Upper lobe of right lung (tissue), 1 donor: ENCODE measurements at regions not wholly inside any gene's neighbourhood (a gene's known extent, or its start where the extent isn't known, plus 50 kb on each side); places are given as distances from the start of the nearest gene placed in this dataset.

Experiments used
- ATAC-seq: fragments of 200-7000 bp; cut with Tn5 transposase; one replicate; pipeline ENCODE4 v1.9.1; 2020; ENCODE audit warnings: mild to moderate bottlenecking, moderate library complexity
- DNase-seq: peaks from one replicate; pipeline ENCODE4 v3.0.0-alpha.2; 2020
- H3K27ac ChIP-seq: fragments of 200-600 bp; one replicate; pipeline ENCODE4 v1.8.0; 2022
- H3K27me3 ChIP-seq: fragments of 200-600 bp; one replicate; pipeline ENCODE4 v1.8.0; 2022; ENCODE audit warnings: mild to moderate bottlenecking
- H3K36me3 ChIP-seq: fragments of 200-600 bp; one replicate; pipeline ENCODE4 v1.8.0; 2022
- H3K4me1 ChIP-seq: fragments of 200-600 bp; one replicate; pipeline ENCODE4 v1.8.0; 2022
- H3K4me3 ChIP-seq: fragments of 200-600 bp; one replicate; pipeline ENCODE4 v1.8.0; 2022; ENCODE audit warnings: mild to moderate bottlenecking
- H3K9me3 ChIP-seq: fragments of 200-600 bp; one replicate; pipeline ENCODE4 v1.8.0; 2022
- CTCF ChIP-seq: fragments of 200-600 bp; IDR thresholded peaks from one replicate; pipeline ENCODE4 v1.8.0; 2022; ENCODE audit warnings: antibody characterized with exemption
- intact Hi-C: fragments of 100-400 bp; cut with DNase I; formaldehyde crosslinking; loops from one replicate; pipeline ENCODE4 v1.11.0; 2022
- donor health status: DM: no; HTN: yes; CAD: no; lungs with severe emphysema.

GRCh38 chr7:15922002-15922401 is 235.5 kb upstream of the MEOX2 start:
- no peaks in the 10 kb centered on the region for H3K4me1 ChIP-seq
- DNase-seq, result no peak
- H3K9me3 ChIP-seq, result no peaks in the 10 kb centered on the region
- H3K27me3 ChIP-seq, result no peaks in the 10 kb centered on the region
- intact Hi-C loops, result no loop called here
- no peak overlapping the region for H3K27ac ChIP-seq
- ATAC-seq, result no peak
- no peak overlapping the region for H3K4me3 ChIP-seq
- no peak for TF ChIP-seq CTCF
- no peaks in the 10 kb centered on the region for H3K36me3 ChIP-seq

GRCh38 chr7:15921576-15921975 is 235.1 kb upstream of the MEOX2 start:
- H3K4me3 ChIP-seq, result no peak overlapping the region
- no peaks in the 10 kb centered on the region for H3K4me1 ChIP-seq
- no peaks in the 10 kb centered on the region for H3K36me3 ChIP-seq
- no peaks in the 10 kb centered on the region for H3K9me3 ChIP-seq
- intact Hi-C loops, result no loop called here
- no peak for DNase-seq
- no peak for ATAC-seq
- H3K27me3 ChIP-seq, result no peaks in the 10 kb centered on the region
- H3K27ac ChIP-seq, result no peak overlapping the region
- no peak for TF ChIP-seq CTCF

GRCh38 chr7:15920953-15921352 is 234.5 kb upstream of the MEOX2 start:
- H3K4me3 ChIP-seq, result no peak overlapping the region
- intact Hi-C loops, result no loop called here
- no peak for TF ChIP-seq CTCF
- H3K36me3 ChIP-seq, result no peaks in the 10 kb centered on the region
- no peak overlapping the region for H3K27ac ChIP-seq
- H3K27me3 ChIP-seq, result no peaks in the 10 kb centered on the region
- ATAC-seq, result no peak
- no peak for DNase-seq
- no peaks in the 10 kb centered on the region for H3K9me3 ChIP-seq
- no peaks in the 10 kb centered on the region for H3K4me1 ChIP-seq

- no peak for DNase-seq
- H3K4me1 ChIP-seq, result no peaks in the 10 kb centered on the region
- TF ChIP-seq CTCF, result no peak
- no peaks in the 10 kb centered on the region for H3K27me3 ChIP-seq
- H3K36me3 ChIP-seq, result no peaks in the 10 kb centered on the region
- intact Hi-C loops, result no loop called here
- no peak overlapping the region for H3K4me3 ChIP-seq
- no peak for ATAC-seq
- no peak overlapping the region for H3K27ac ChIP-seq
- H3K9me3 ChIP-seq, result no peaks in the 10 kb centered on the region
Observed at GRCh38 chr7:15916681-15917380, 230.3 kb upstream of the MEOX2 start.

- H3K4me1 ChIP-seq, result no peaks in the 10 kb centered on the region
- TF ChIP-seq CTCF, result no peak
- H3K9me3 ChIP-seq, result no peaks in the 10 kb centered on the region
- no peak overlapping the region for H3K27ac ChIP-seq
- H3K4me3 ChIP-seq, result no peak overlapping the region
- no peaks in the 10 kb centered on the region for H3K27me3 ChIP-seq
- H3K36me3 ChIP-seq, result no peaks in the 10 kb centered on the region
- ATAC-seq, result no peak
- DNase-seq, result no peak
- intact Hi-C loops, result no loop called here
Observed at GRCh38 chr7:15915686-15916293, 229.3 kb upstream of the MEOX2 start.
